HG02852 (cell line): ENCODE measurements at regions not wholly inside any gene's neighbourhood (a gene's known extent, or its start where the extent isn't known, plus 50 kb on each side); places are given as distances from the start of the nearest gene placed in this dataset.
"Not testable (repeated sequence)": the region's sequence is repeated elsewhere in the genome, so short reads cannot be mapped to it uniquely, and the experiment has no call there.

Experiments
- ATAC-seq: cut with Tn5 transposase; IDR thresholded peaks from one replicate; pipeline ENCODE4 v1.9.1; 2021; ENCODE audit warnings: mild to moderate bottlenecking, moderate library complexity; ENCODE audit not compliant: unreplicated experiment

- ATAC-seq: no peak
These were observed 554.9 kb downstream of the PPP4R3C start for GRCh38 chrX:26908218-26908617.

- ATAC-seq: no peak
These were observed 573.6 kb downstream of the PPP4R3C start for GRCh38 chrX:26889574-26889973.

GRCh38 chrX:26873736-26874135 lies 589.4 kb downstream of the PPP4R3C start:
- no peak for ATAC-seq

- ATAC-seq: no peak
These were observed 591.2 kb downstream of the PPP4R3C start for GRCh38 chrX:26871967-26872366.

- ATAC-seq: no peak
These were observed 611.2 kb downstream of the PPP4R3C start for GRCh38 chrX:26851981-26852380.

- ATAC-seq: no peak
These were observed 614.6 kb downstream of the PPP4R3C start for GRCh38 chrX:26848511-26848910.

GRCh38 chrX:26845056-26845455 lies 618.1 kb downstream of the PPP4R3C start:
- ATAC-seq: no peak

GRCh38 chrX:26822448-26822847 lies 606.5 kb downstream of the MAGEB5 start:
- ATAC-seq: no peak

- no peak for ATAC-seq
These were observed 573.8 kb downstream of the MAGEB5 start for GRCh38 chrX:26789751-26790150.

- ATAC-seq: no peak
These were observed 572.5 kb downstream of the MAGEB5 start for GRCh38 chrX:26788402-26788998.

- ATAC-seq: peak; percentile 89
These were observed 567.7 kb downstream of the MAGEB5 start for GRCh38 chrX:26783512-26784225.

- no peak for ATAC-seq
These were observed 562.4 kb downstream of the MAGEB5 start for GRCh38 chrX:26778320-26778888.

GRCh38 chrX:26762253-26762652 lies 546.3 kb downstream of the MAGEB5 start:
- ATAC-seq: no peak

- not testable (repeated sequence) for ATAC-seq
These were observed 539.8 kb downstream of the MAGEB5 start for GRCh38 chrX:26755760-26756159.

GRCh38 chrX:26747877-26748276 lies 531.9 kb downstream of the MAGEB5 start:
- no peak for ATAC-seq

GRCh38 chrX:26722666-26723428 lies 506.9 kb downstream of the MAGEB5 start:
- no peak for ATAC-seq

GRCh38 chrX:26672571-26672970 lies 456.6 kb downstream of the MAGEB5 start:
- ATAC-seq: no peak

GRCh38 chrX:26670521-26670920 lies 454.6 kb downstream of the MAGEB5 start:
- ATAC-seq: no peak

GRCh38 chrX:26664919-26665318 lies 448.9 kb downstream of the MAGEB5 start:
- no peak for ATAC-seq

- ATAC-seq: no peak
These were observed 437.1 kb downstream of the MAGEB5 start for GRCh38 chrX:26653050-26653449.

- ATAC-seq: no peak
These were observed 435.8 kb downstream of the MAGEB5 start for GRCh38 chrX:26651755-26652154.

- peak; percentile 55 for ATAC-seq
These were observed 433.6 kb downstream of the MAGEB5 start for GRCh38 chrX:26649534-26649933.
